K562 (cell line): ENCODE measurements at regions not wholly inside any gene's neighbourhood (a gene's known extent, or its start where the extent isn't known, plus 50 kb on each side); places are given as distances from the start of the nearest gene placed in this dataset.

ENCODE experiments used
- ATAC-seq: fragments of 200-7000 bp; cut with Tn5 transposase; 3 replicates; pipeline ENCODE4 v1.9.1; 2020; ENCODE audit warnings: moderate library complexity
- BruUV-seq: library from RNA; stranded (reverse); fragments of 400-500 nt; replicated peaks from 2 replicates; lab custom pipeline; 2021; lab: Mats Ljungman, UMichigan
- CTCF ChIA-PET: fragments of 300-600 bp; formaldehyde crosslinking; extraction: SDS; loops from one replicate; lab custom pipeline; 2021; ENCODE audit warnings: low intra/inter-chr PET ratio; lab: Yijun Ruan, JAX
- POLR2A ChIA-PET: fragments of 300-600, 350-650 bp; sonication (Branson Sonifier 250); formaldehyde crosslinking; extraction: SDS; loops from one replicate; lab custom pipeline; 2021; ENCODE audit warnings: antibody characterized with exemption, inconsistent platforms; lab: Yijun Ruan, JAX
- DNase-seq, 4 experiments: peaks; one replicate each; pipeline versions ENCODE4 v3.0.0 to v3.0.0-alpha.2; 2011 to 2018; ENCODE audit warnings: low spot score in 3 of 4, mixed read lengths in 3 of 4; ENCODE audit errors: extremely low read depth in 1 of 4
- FAIRE-seq: peaks from 2 replicates; lab custom pipeline; 2011; peaks lifted over from hg19 to GRCh38; lab: Jason Lieb, UNC
- H2AFZ ChIP-seq: 2 replicates; pipeline ENCODE4 v1.6.0; 2011; ENCODE audit warnings: low read depth, low read length, control low read depth, inconsistent platforms
- H3K27ac ChIP-seq: fragments of 200-600 bp; 3 replicates; pipeline ENCODE4 v1.8.0; 2011; ENCODE audit warnings: low read depth, mild to moderate bottlenecking, control low read depth, inconsistent platforms, low read length, moderate library complexity, mixed read lengths; ENCODE audit errors: extremely low read depth
- H3K27me3 ChIP-seq, 2 experiments: fragments of 300-600 bp in 1 of 2; 2 replicates in 1 of 2; 3 replicates in 1 of 2; pipeline versions ENCODE4 v1.6.0 to v1.8.0; 2011; ENCODE audit warnings: inconsistent platforms in 2 of 2, low read length in 2 of 2, mild to moderate bottlenecking in 1 of 2, mixed read lengths in 1 of 2, moderate library complexity in 1 of 2; ENCODE audit not compliant: control insufficient read depth in 2 of 2, insufficient read depth in 2 of 2
- H3K36me3 ChIP-seq: fragments of 300-600 bp; 3 replicates; pipeline ENCODE4 v1.8.0; 2011; ENCODE audit warnings: mild to moderate bottlenecking, low read length, inconsistent platforms; ENCODE audit not compliant: control insufficient read depth, insufficient read depth
- H3K4me1 ChIP-seq, 2 experiments: fragments of 200-600 bp in 1 of 2; replicated peaks in 1 of 2; 2 replicates in 1 of 2; 3 replicates in 1 of 2; pipeline versions ENCODE4 v1.5.1 to v1.8.0; 2011; ENCODE audit warnings: inconsistent platforms in 2 of 2, low read length in 2 of 2, mild to moderate bottlenecking in 1 of 2, mixed read lengths in 1 of 2, moderate library complexity in 1 of 2; ENCODE audit not compliant: control insufficient read depth in 2 of 2, insufficient read depth in 2 of 2
- H3K4me2 ChIP-seq: 2 replicates; pipeline ENCODE4 v1.6.1; 2011; ENCODE audit warnings: low read length, control low read depth, inconsistent platforms, mixed read lengths; ENCODE audit not compliant: insufficient read depth
- H3K4me3 ChIP-seq: fragments of 200-600 bp; sonication (generic), shearing (Covaris generic); 2 replicates; pipeline ENCODE4 v1.5.1; 2016; ENCODE audit warnings: control low read depth, inconsistent platforms
- H3K79me2 ChIP-seq: fragments of 200-600 bp; 3 replicates; pipeline ENCODE4 v1.8.0; 2011; ENCODE audit warnings: low read length, inconsistent platforms; ENCODE audit not compliant: control insufficient read depth, insufficient read depth
- H3K9ac ChIP-seq, 2 experiments: 2 replicates each; pipeline versions ENCODE4 v1.6.0 to v1.6.1; 2011; ENCODE audit warnings: low read depth in 2 of 2, low read length in 2 of 2, control low read depth in 1 of 2, inconsistent platforms in 1 of 2, mild to moderate bottlenecking in 1 of 2, mixed read lengths in 1 of 2; ENCODE audit not compliant: insufficient read depth in 1 of 2
- H3K9me1 ChIP-seq: one replicate; pipeline ENCODE4 v1.6.0; 2011; ENCODE audit warnings: inconsistent platforms, mild to moderate bottlenecking, low read length, moderate library complexity; ENCODE audit not compliant: control insufficient read depth, insufficient read depth
- H3K9me3 ChIP-seq: replicated peaks from 2 replicates; pipeline ENCODE4 v1.5.1; 2011; ENCODE audit warnings: low read depth, low read length, inconsistent platforms; ENCODE audit not compliant: control insufficient read depth, insufficient read depth
- H4K20me1 ChIP-seq: replicated peaks from 2 replicates; pipeline ENCODE4 v1.6.1; 2011; ENCODE audit warnings: low read length, inconsistent platforms, mixed read lengths; ENCODE audit not compliant: control insufficient read depth, insufficient read depth
- ARID2 ChIP-seq: fragments of 450-650 bp; IDR thresholded peaks from 2 replicates; pipeline ENCODE4 v1.6.1; 2017; ENCODE audit warnings: antibody characterized with exemption, mild to moderate bottlenecking
- BDP1 ChIP-seq: IDR thresholded peaks from 3 replicates; pipeline ENCODE4 v1.6.1; 2011; ENCODE audit not compliant: insufficient read length, insufficient read depth
- DIDO1 ChIP-seq: fragments of 450-650 bp; IDR thresholded peaks from 2 replicates; pipeline ENCODE4 v1.6.1; 2016; ENCODE audit warnings: low read depth, missing biosample characterization, missing genetic modification characterization
- ELF2 ChIP-seq: fragments of 250-450 bp; sonication (Bioruptor Pico); IDR thresholded peaks from 2 replicates; pipeline ENCODE4 v1.5.0; 2021; ENCODE audit warnings: mild to moderate bottlenecking
- FOXP1 ChIP-seq: sonication (generic); formaldehyde crosslinking; IDR thresholded peaks from 2 replicates; pipeline ENCODE4 v1.8.0; 2022; ENCODE audit warnings: mild to moderate bottlenecking, missing genetic modification reagents
- NCOA1 ChIP-seq: fragments of 450-650 bp; IDR thresholded peaks from 2 replicates; pipeline ENCODE4 v1.6.1; 2016; ENCODE audit warnings: low read depth
- NR2F6 ChIP-seq: fragments of 450-650 bp; formaldehyde crosslinking; IDR thresholded peaks from 2 replicates; pipeline ENCODE4 v1.4.0; 2020; ENCODE audit warnings: mild to moderate bottlenecking
- POLR2AphosphoS5 ChIP-seq: IDR thresholded peaks from 2 replicates; pipeline ENCODE4 v1.6.1; 2011; ENCODE audit warnings: mild to moderate bottlenecking, low read depth, low read length, moderate library complexity; ENCODE audit not compliant: control insufficient read depth, insufficient read depth
- POLR3A ChIP-seq: IDR thresholded peaks from 2 replicates; pipeline ENCODE4 v1.6.1; 2011; ENCODE audit warnings: borderline replicate concordance, mild to moderate bottlenecking, moderate library complexity; ENCODE audit not compliant: insufficient read length, insufficient read depth; ENCODE audit errors: extremely low read depth
- RBM15 ChIP-seq: fragments of 200-400 bp; formaldehyde crosslinking; IDR thresholded peaks from 2 replicates; pipeline ENCODE4 v1.6.1; 2018; ENCODE audit warnings: mild to moderate bottlenecking, low read length, moderate library complexity; ENCODE audit not compliant: insufficient read depth
- SLC30A9 ChIP-seq: fragments of 250-450 bp; sonication (Bioruptor Pico); IDR thresholded peaks from 2 replicates; pipeline ENCODE4 v1.8.0; 2022; ENCODE audit warnings: mild to moderate bottlenecking, moderate library complexity
- SMC3 ChIP-seq: conservative IDR thresholded peaks from 2 replicates; pipeline ENCODE4 v1.6.1; 2011; ENCODE audit warnings: low read depth, low read length, improper control_type of control experiment; ENCODE audit not compliant: insufficient read depth
- TCF7 ChIP-seq: sonication (generic); IDR thresholded peaks from 2 replicates; pipeline ENCODE4 v1.6.1; 2016; ENCODE audit warnings: antibody characterized with exemption, borderline replicate concordance
- ZBTB1 ChIP-seq: sonication (generic); formaldehyde crosslinking; IDR thresholded peaks from 2 replicates; pipeline ENCODE4 v1.8.1; 2023; ENCODE audit warnings: missing genetic modification reagents, low read depth, mild to moderate bottlenecking, borderline replicate concordance
- ZNF263 ChIP-seq: sonication (generic); formaldehyde crosslinking; IDR thresholded peaks from 2 replicates; pipeline ENCODE4 v1.8.0; 2022; ENCODE audit warnings: mild to moderate bottlenecking, missing genetic modification reagents, borderline replicate concordance
- ZNF695 ChIP-seq: fragments of 450-650 bp; formaldehyde crosslinking; IDR thresholded peaks from 2 replicates; pipeline ENCODE4 v1.4.0; 2020; ENCODE audit warnings: mild to moderate bottlenecking, moderate library complexity
- WGBS: fragments of 100-300 bp; shearing (Covaris generic); methylation state at CpG from one replicate; pipeline ENCODE4 v1.1.6; 2016; ENCODE audit warnings: low coverage, mixed read lengths; ENCODE audit not compliant: insufficient coverage; ENCODE audit errors: missing lambda C conversion rate; 5-methylcytosine and 5-hydroxymethylcytosine counted together
- in situ Hi-C: fragments of 300-500 bp; cut with MboI; formaldehyde crosslinking; loops from 4 replicates; pipeline ENCODE4 v1.15.0; 2018; ENCODE audit warnings: inconsistent platforms, mixed read lengths
- intact Hi-C: fragments of 100-400 bp; cut with micrococcal nuclease; formaldehyde crosslinking; loops from 2 replicates; pipeline ENCODE4 v1.14.2; 2022

DNA sequence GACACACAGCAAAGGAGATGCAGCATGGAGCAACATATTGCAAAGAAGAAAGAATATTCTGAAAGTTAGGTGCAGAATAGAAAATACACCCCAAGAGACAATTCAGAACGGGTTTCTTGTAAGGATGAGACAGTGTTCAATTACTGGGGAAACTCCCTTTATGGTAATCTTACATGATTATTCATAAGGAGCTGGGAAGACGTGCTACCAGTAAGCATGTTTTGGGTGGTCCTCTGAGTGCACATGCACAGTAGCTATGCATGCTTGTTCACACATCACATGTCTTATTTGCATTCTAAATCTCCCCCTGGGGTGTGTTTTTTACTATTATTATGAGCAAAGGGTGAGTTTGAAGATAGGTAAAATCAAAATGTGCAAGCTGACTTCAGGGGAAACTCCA is 1448.8 kb downstream of the TECRL start (continued):
- TF ChIP-seq RBM15, result no peak
- TF ChIP-seq ELF2 (CRISPR knock-in tag), result no peak
- no peak for TF ChIP-seq SLC30A9 (CRISPR knock-in tag)
- TF ChIP-seq FOXP1 (CRISPR knock-in tag), result no peak

- TF ChIP-seq DIDO1, result no peak
- TF ChIP-seq, all 486 proteins: peak for 0
- Histone ChIP-seq H3K27me3 (no peaks in the 10 kb centered on the region), H3K9me3 (no peaks in the 10 kb centered on the region; the same call in 1 of the 2 replicates), H3K4me3 (no peak overlapping the region), H3K9ac (no peak overlapping the region), H4K20me1 (no peaks in the 10 kb centered on the region), H3K4me1 (no peaks in the 10 kb centered on the region), H3K9me1 (no peaks in the 10 kb centered on the region), H3K4me2 (no peak overlapping the region), H3K27ac (no peak overlapping the region), H3K36me3 (no peaks in the 10 kb centered on the region), H2AFZ (no peak overlapping the region), H3K79me2 (no peaks in the 10 kb centered on the region)
- intact Hi-C loops (no loop called here), in situ Hi-C loops (no loop called here)
- 0% methylated on average over 3 of the region's 3 CpGs for WGBS
- ChIA-PET POLR2A (no interaction called here), CTCF (no interaction called here)
- DNase-seq (no peak), FAIRE-seq (no peak), ATAC-seq (no peak)
- BruUV-seq, result no TSS peak
Measured at GRCh38 chr4:62953752-62954151, 1455.5 kb downstream of the TECRL start.

- no peaks in the 10 kb centered on the region for H3K79me2 ChIP-seq
- ATAC-seq (no peak), DNase-seq (no peak), FAIRE-seq (no peak)
- H3K4me1 ChIP-seq, result no peaks in the 10 kb centered on the region
- H3K9ac ChIP-seq, result no peak overlapping the region
- no TSS peak for BruUV-seq
- H3K9me1 ChIP-seq, result no peaks in the 10 kb centered on the region
- in situ Hi-C loops, result no loop called here
- H4K20me1 ChIP-seq, result no peaks in the 10 kb centered on the region
- no peak overlapping the region for H3K27ac ChIP-seq
- no peak overlapping the region for H3K4me3 ChIP-seq
- WGBS, result 0% methylated on average over 3 of the region's 3 CpGs
- POLR2A ChIA-PET, result no interaction called here
- H2AFZ ChIP-seq, result no peak overlapping the region
- no peak overlapping the region for H3K4me2 ChIP-seq
- H3K36me3 ChIP-seq, result no peaks in the 10 kb centered on the region
- CTCF ChIA-PET, result no interaction called here
- intact Hi-C loops, result no loop called here
- H3K9me3 ChIP-seq, result no peaks in the 10 kb centered on the region; the same call in 1 of the 2 replicates
- no peaks in the 10 kb centered on the region for H3K27me3 ChIP-seq
- TF ChIP-seq ZNF263 (CRISPR knock-in tag) (no peak), NCOA1 (no peak), POLR3A (no peak), NR2F6 (CRISPR knock-in tag) (no peak), ARID2 (no peak), SMC3 (no peak), ZNF695 (no peak), BDP1 (no peak), ZBTB1 (CRISPR knock-in tag) (no peak), TCF7 (no peak), POLR2AphosphoS5 (no peak)
Measured at GRCh38 chr4:62952366-62952765, 1456.9 kb downstream of the TECRL start.
